HUDEP-2 (cell line): ENCODE measurements at regions not wholly inside any gene's neighbourhood (a gene's known extent, or its start where the extent isn't known, plus 50 kb on each side); places are given as distances from the start of the nearest gene placed in this dataset.
A peak's percentile ranks its signal among the peaks of the same experiment; 100 is the strongest.
"Not testable (repeated sequence)": the region's sequence is repeated elsewhere in the genome, so short reads cannot be mapped to it uniquely, and the experiment has no call there.

ENCODE experiments used
- DNase-seq, 76 experiments: peaks; one replicate each; lab custom pipeline; 2025; ENCODE audit not compliant: unreplicated experiment in 76 of 76; lab: John Stamatoyannopoulos, UW

DNA sequence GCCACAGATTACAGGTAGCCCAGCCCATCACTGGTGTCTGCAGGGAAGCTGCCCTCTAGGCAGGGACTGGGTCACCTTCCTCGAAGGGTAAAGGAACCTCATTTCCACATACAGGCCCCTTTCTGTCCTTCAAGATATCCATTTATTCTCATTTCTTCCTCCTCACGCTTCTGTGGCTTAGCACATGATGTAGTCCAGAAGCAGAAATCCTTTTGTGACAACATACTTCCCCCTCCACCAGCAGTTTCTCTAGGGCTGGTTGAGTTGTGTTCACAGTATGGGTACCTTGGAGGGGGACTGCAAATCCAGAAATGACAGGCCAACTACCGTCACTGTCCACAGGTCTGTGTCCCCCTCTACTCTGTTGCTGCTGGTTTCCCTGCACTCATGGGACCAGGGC is 364.9 kb downstream of the ANAPC1 start:
- no peak for DNase-seq

- DNase-seq = no peak
These were observed 361.7 kb downstream of the ANAPC1 start for GRCh38 chr2:111522231-111522768.

DNA sequence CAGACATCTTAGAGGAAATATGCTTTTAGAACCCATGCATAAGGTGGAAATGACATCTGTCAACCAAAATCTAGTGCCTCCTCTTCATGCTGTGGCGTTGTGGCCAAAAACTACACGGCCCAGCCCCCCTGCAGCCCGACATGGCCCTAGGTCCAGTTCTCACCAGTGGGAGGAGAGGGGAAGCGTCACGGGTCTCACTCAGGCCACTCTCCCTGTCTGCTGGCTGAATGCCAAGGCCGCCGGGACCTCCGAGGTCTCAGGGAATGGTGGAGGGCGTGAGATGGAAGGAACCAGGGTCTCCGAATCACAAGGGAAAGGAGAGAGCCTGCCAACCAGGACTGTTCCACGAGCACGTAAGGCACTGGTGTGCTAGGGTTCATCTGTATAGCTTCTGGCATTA is 361.0 kb downstream of the ANAPC1 start:
- DNase-seq = no peak

DNA sequence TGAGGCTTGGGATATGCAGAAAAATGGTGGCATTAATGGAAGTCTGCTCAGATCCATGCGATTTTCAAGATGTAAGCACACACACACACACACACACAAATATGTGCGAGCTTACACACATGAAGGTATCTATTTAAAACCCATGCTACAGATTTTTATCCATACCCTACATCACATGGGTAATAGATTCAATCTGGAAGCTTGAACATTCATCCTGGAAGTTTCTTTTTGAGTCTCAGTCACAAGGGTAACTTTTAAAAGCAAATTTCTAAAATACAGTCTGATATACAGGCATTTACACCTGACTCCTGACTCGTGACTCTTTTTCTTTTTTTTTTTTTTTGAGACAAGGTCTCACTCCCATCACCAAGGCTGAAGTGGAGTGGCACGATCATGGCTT is 359.0 kb downstream of the ANAPC1 start:
- DNase-seq = not testable (repeated sequence)

DNA sequence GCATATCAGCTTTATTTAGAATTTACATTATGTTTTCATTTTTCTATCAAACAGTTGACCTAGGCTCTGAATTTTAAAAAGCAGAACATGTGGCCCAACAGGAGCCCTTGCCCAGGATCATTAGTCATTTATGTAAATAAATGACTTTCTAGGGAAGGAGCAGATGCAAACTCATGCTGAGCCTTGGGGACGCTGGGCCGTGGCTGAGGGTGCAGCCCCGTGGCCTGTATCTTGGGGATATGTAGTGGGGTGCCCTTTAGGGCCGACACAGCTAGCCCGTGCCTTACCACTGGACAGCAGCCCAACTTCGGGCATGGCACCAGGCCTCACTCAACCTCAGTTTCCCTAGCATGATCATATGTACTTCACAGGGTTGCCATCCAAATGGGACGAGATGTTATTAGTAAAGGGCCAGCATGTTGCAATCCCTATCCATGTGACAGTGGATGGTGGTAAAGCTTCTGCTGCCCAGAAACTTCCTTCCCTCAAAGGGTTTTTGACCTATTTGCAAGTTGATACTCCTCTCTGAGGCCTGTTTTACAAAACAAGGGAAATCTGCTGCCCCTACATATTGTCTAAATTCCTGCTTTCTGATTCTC is 357.9 kb downstream of the ANAPC1 start:
- not testable (repeated sequence) for DNase-seq

DNA sequence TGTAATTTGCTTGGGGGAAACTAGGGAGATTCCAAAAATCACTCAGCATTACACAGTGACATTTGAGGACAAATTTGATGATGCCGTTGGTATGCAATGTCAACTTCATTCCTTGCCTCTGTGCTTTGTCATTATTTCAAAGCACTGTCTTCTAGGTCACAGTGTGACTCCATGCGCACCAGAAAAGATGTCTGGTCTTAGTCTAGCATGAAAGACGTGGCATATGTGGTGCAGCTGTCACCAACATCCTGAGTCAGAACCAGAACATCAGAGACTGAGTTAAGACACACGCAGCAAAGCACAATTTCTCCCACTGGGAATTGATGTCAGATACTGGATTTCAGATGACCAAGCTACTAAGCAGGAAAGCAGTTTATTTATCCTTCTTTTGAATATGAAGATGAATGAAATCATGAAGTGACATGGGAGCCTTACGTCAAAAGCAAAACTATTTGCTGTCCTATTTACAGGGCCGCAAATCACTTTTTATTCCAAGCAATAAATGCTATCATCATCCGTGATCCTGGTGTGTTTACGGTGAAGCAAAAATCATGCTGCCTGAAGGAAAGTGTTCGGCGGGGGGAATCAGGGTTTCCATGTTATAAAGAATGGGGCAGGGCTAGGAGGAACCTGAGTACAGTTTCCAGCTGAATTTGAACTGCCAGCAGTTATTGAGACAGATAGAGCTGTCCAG is 356.1 kb downstream of the ANAPC1 start:
- not testable (repeated sequence) for DNase-seq

- DNase-seq = not testable (repeated sequence)
These were observed 355.0 kb downstream of the ANAPC1 start for GRCh38 chr2:111529022-111529421.

- DNase-seq = not testable (repeated sequence)
These were observed 353.6 kb downstream of the ANAPC1 start for GRCh38 chr2:111530239-111530965.

DNA sequence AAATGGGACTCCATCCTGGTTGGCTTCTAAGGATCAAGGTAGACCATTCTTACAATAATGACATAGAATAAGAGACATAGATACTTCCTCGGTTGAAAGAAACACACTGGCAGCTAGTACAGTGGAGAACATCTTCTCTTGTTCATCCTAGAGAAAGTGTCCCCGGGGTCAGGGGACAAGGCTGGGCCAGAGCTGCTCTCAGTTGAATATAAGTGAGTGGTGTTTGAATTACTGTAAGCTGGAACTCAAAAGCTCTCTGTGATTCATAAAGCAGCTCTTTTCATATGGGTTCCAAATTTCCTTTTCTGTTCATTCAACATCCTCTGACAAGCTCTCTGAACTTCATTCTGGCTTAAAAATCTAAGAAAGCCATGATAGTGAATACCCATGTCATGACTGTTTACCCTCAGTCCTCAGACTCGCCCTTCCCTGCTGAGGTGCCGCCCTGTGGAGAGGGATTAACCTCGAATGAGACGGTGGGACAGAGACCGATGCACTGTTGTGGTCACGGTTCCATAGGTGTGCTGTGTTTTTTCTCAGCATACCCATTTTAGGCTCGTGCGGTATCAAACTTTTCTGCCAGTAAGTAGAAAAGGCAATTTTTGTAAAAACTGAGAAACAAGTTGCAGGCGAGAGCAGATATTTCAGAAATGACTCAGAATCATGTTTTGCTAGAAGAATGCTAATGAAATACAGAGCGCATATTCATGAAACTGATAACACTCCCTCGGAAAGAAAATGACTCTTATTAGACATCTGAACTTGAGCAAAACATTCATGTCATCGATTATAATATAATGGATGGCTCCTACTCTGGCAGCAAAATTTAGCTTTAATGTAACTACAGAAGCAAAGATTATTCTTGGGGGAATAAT is 351.1 kb downstream of the ANAPC1 start:
- not testable (repeated sequence) for DNase-seq

DNA sequence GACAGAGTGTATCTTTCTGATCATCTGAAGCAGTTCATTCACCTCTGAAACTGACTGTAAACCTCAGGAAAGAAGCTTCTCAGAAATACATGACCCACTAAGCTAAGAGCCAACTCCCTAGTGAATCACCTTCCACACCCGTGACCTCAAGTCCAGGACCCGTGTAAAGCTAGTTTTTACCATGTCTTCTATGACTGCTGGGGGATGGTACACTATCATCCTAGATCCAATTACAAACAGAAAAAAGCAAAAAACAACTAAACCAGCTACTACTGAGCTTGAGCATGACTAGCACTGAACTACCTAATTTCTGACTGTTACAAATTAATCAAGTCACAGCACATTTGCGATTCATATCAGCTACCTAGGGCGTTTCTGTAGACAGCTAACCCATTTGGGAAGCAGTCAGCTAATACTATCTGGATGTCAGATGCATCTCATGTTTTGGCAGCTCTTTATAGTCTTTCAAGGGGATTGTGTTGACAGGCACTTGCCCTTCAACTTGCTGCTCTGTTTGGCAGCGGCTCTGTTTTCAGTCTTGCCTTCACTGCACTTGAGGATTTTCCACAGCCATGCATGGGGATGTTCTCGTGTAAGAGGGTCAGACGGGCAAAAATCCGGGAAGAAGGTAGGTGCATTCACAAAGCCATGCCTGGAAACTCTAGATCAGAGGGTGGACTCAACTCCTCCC is 350.3 kb downstream of the ANAPC1 start:
- peak in 11 of 76 experiments; percentile 0 to 49 (median 13) for DNase-seq

GRCh38 chr2:111534910-111535352 is 349.1 kb downstream of the ANAPC1 start:
- no peak for DNase-seq

- DNase-seq = peak in 1 of 76 experiments; percentile 0
These were observed 348.6 kb downstream of the ANAPC1 start for GRCh38 chr2:111535404-111535803.

DNA sequence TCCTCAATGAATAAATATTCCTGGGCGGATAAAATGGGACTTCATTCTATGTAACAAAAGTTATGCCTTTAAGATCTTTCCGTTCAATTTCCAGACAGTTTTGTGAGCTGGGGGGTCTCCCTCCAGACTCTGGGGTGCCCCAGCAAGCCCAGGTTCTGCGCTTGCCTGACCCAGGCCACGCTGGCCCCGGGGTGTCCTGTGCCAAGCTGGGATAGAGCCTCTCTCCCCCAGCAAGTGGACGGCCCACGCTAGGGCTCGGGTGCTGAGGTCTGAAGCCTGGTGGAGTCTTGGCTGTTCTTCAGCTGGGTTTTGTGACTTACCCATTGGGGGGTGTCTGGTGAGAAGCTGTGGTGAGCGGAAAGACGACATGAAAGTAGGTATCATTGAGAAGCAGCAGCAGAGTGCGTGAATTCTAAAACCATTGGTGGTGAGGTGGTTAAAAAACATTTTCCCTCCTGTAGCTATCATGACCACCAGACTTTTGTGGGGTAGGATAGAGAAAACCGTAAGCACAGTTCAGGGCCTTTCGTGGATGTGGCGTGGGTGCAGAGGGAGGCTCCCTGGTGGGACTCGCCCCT is 346.8 kb downstream of the ANAPC1 start:
- DNase-seq = no peak

GRCh38 chr2:111539991-111540390 is 344.0 kb downstream of the ANAPC1 start:
- DNase-seq = not testable (repeated sequence)

GRCh38 chr2:111542120-111542774 is 341.7 kb downstream of the ANAPC1 start:
- DNase-seq = not testable (repeated sequence)

DNA sequence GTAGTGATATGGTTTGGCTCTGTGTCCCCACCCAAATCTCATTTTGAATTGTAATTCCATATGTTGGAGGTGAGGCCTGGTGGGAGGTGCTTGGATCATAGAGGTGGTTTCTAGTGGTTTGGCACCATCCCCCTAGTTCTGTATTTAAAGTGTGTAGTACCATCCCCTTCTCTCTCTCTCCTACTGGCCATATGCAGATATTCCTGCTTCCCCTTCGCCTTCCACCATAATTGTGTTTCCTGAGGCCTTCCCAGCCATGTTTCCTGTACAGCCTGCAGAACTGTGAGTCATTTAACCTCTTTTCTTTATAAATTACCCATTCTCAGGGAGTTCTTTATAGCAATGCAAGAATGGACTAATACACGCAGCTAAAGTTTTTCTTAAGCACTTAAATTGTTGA is 340.0 kb downstream of the ANAPC1 start:
- not testable (repeated sequence) for DNase-seq

DNA sequence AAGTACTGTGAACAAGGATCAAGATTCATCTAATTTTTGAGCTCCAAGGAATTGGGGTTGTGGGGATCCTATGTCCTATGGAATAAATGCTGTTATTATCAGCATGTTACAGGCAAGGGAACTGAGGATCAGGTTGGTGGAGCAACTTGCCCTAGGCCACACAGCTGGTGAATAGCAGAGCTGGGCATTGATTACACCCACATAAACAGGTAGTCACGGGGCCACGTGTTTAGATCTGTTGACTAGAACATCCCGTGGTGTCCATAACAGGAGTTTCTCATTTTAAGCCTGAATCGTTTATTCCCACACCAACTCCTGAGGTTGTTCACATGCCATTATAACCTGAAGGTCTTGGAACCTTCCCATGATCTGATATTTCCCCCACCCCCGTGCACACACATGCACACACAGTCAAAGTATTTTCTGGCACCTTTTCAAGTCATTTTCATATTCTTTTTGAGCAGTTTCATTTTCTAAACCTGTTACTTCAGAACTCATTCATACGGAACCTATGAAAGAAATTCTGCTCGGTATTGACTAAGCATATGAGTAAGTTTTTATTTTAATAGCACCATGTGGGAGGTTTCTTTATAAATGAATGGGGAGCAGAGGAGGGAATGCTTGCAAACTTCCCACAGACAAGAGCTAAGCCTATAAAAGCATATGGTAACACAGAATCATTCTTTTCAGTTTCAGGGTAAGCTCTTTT is 338.1 kb downstream of the ANAPC1 start:
- not testable (repeated sequence) for DNase-seq

DNA sequence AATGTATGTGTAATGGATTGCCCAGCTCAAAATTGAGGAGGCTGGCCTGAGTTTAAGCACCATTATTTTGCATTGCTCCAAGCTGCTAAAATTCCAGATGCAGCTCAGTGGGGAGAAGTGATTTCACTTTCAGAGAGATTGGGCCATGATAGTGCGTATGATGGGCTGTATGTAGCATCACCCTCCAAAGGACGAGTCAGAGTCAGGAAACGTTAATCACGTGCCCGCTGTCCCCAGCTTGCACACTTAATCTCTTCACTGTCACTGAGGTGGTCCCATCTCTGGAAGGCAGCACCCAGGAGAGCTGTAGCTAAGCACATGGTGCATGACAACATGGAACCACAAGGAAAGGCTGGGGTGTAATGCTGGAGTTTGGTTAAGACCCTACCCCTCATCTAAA is 337.4 kb downstream of the ANAPC1 start:
- DNase-seq = not testable (repeated sequence)
